GM06990 (cell line): ENCODE measurements at regions not wholly inside any gene's neighbourhood (a gene's known extent, or its start where the extent isn't known, plus 50 kb on each side); places are given as distances from the start of the nearest gene placed in this dataset.

Experiments
- DNase-seq: peaks from one replicate; pipeline ENCODE4 v3.0.0-alpha.2; 2011; ENCODE audit not compliant: insufficient read length; ENCODE audit errors: extremely low read depth
- H3K27me3 ChIP-seq: replicated peaks from 2 replicates; pipeline ENCODE4 v1.6.0; 2011; ENCODE audit warnings: low read length; ENCODE audit not compliant: control insufficient read depth, insufficient read depth
- H3K36me3 ChIP-seq: 2 replicates; pipeline ENCODE4 v1.5.1; 2011; ENCODE audit warnings: low read length; ENCODE audit not compliant: control insufficient read depth, insufficient read depth
- H3K4me3 ChIP-seq: replicated peaks from 2 replicates; pipeline ENCODE4 v1.5.1; 2011; ENCODE audit warnings: low read depth, mild to moderate bottlenecking, control low read depth, low read length
- TF ChIP-seq, protein P1 (sequence below): IDR thresholded peaks from 2 replicates; pipeline ENCODE4 v1.5.1; 2011; ENCODE audit warnings: low read length, control low read depth, mild to moderate bottlenecking, inconsistent platforms; ENCODE audit not compliant: insufficient read depth, poor library complexity, severe bottlenecking

DNA sequence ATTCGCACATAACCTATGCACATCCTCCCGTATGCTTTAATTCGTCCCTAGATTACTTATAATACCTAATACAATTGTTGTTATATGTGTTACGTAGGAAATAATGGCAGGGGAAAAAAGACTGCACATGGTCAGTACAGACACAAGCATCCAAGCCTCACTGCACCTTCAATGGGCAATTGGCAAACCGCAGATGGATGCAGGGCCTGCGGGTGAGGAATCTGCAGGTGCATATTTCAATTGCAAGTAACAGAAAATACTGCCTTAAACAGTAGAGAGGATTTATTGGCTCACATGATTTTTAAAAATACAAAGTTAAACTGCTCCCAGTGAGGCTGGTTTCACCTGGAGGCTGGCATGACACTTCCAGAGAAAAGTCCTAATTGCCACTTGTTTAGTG lies 142.1 kb upstream of the MLN start:
- Histone ChIP-seq H3K4me3 (no peak overlapping the region), H3K27me3 (peaks cover 5% of the 10 kb centered on the region), H3K36me3 (no peaks in the 10 kb centered on the region)
- DNase-seq = no peak
- TF ChIP-seq, protein P1, sequence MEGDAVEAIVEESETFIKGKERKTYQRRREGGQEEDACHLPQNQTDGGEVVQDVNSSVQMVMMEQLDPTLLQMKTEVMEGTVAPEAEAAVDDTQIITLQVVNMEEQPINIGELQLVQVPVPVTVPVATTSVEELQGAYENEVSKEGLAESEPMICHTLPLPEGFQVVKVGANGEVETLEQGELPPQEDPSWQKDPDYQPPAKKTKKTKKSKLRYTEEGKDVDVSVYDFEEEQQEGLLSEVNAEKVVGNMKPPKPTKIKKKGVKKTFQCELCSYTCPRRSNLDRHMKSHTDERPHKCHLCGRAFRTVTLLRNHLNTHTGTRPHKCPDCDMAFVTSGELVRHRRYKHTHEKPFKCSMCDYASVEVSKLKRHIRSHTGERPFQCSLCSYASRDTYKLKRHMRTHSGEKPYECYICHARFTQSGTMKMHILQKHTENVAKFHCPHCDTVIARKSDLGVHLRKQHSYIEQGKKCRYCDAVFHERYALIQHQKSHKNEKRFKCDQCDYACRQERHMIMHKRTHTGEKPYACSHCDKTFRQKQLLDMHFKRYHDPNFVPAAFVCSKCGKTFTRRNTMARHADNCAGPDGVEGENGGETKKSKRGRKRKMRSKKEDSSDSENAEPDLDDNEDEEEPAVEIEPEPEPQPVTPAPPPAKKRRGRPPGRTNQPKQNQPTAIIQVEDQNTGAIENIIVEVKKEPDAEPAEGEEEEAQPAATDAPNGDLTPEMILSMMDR = no peak

DNA sequence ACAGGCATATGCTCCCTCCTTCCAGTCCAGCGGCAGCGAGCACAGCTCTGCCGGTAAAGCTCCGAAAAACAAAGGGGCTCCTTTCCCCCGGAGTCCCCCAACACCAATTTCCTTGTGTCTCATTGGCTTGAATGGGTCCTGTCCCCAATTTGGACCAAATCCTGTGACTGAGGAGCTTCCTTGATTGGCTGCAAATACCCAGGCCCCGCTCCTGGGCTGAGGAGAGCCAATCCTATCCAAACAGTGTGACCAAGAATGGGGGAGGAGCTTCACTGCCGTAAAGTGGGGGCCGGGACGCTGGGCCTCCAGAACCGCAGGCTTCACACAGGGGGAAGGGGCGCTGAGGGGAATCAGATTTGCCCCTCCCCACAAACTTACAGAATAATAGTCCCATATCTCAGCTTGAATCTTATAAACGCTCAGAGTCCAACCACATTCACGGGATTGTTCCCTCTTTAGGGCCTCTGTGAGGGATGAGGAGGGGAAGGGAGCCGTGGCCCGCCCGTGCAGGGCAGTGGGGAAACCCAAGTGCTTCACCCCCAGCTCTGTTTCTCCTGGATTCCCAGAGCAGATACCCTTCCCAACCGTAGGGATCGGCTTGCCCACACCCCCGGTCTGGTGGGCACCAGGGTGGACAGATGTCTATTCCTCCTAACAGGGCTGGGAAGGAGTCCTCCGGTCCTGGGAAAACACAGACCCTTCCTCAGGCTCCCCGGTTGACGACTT lies 141.0 kb upstream of the MLN start:
- TF ChIP-seq, protein P1 = no peak
- no peaks in the 10 kb centered on the region for H3K36me3 ChIP-seq
- no peak overlapping the region for H3K4me3 ChIP-seq
- no peak for DNase-seq
- peaks cover 5% of the 10 kb centered on the region; the same call in 1 of the 2 replicates for H3K27me3 ChIP-seq

DNA sequence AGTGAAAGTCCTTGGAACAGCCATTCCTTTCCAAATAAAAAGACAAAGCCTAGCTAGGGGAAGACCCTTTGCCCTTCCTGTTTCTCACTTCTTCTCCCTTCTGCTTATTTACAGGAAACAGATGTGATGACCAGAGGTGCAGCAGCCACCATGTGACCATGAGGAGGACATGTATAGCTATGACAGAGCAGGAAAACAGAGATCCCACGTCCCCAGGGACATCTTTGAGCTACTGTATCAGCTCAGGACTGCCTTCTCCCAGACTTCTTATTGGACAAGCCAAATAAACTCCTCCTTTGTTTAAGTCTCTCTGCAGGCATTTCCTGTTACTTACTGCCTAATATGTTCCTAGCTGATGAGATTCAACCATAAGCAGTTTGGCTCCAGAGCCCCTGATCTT lies 133.1 kb upstream of the MLN start:
- no peak for DNase-seq
- TF ChIP-seq, protein P1 = no peak
- H3K4me3 ChIP-seq = no peak overlapping the region
- H3K27me3 ChIP-seq = peaks cover 1% of the 10 kb centered on the region; the same call in 1 of the 2 replicates
- no peaks in the 10 kb centered on the region for H3K36me3 ChIP-seq

DNA sequence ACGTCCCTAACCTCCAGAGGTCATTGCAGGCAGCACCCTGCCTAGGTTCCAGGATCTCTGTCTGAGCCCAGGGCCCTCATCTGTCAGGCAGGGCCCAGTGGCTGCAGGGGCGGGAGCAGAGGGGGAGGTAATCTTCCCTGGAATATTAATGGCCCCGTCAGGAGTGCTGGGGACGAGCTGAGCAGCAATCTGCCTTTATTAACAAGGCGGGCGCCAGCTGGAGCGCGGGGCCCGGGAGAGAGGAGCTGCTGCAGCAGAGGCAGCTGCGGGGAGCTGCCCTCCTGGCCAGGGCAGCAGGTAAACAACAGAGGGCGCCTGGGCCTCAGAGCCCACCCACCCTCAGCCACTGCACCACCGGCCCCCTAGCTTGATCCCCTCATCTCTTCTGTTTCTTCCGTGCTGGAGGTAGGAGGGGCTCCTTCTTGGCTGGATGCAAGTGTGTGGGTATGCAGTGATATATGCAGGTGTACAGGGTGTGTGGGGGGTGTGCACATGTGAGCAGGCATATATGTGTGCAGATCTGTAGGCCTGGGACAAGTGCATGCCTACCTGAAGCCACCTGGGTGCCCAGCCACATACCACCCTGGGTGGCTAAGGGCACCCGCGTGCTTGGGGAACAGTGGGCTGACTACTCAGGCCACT lies 131.8 kb upstream of the MLN start:
- Histone ChIP-seq H3K36me3 (no peaks in the 10 kb centered on the region), H3K4me3 (no peak overlapping the region), H3K27me3 (peaks cover 1% of the 10 kb centered on the region; the same call in 1 of the 2 replicates)
- no peak for DNase-seq
- TF ChIP-seq, protein P1 = no peak

DNA sequence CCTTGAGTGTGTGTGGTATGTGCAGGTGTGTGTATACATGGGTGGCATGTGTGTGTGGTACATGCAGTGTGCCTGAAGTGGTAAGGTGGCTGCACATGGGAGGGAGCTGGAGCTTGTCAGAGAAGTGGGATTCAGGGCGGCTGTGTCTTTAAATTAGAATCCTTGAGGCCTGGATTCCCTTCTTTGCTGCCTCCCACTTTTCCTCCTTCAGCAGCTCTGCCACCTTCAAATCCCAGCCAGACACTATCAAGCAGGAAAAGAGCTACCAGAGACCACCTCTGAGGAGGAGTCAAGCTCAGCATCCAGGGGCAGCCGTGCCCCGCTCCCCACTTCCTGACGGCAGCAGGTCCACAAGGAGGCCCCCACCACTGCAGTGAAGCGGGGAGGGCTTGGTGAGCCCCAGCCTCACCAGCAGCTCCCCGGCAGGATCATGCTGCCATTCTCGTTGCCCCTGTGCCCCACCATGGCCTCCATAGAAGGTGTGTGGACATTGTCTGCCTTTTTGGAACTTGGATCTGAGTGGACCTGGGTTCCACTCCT lies 131.0 kb upstream of the MLN start:
- no peak for DNase-seq
- TF ChIP-seq, protein P1 = no peak
- no peak overlapping the region for H3K4me3 ChIP-seq
- H3K36me3 ChIP-seq = no peaks in the 10 kb centered on the region
- H3K27me3 ChIP-seq = peaks cover 1% of the 10 kb centered on the region; the same call in 1 of the 2 replicates
